Gastrocnemius medialis (tissue), 4 donors: ENCODE measurements at regions not wholly inside any gene's neighbourhood (a gene's known extent, or its start where the extent isn't known, plus 50 kb on each side); places are given as distances from the start of the nearest gene placed in this dataset.

Experiments
- CTCF ChIP-seq, 5 experiments: fragments of 450-650 bp in 3 of 5; fragments of 200-600 bp in 2 of 5; sonication (generic) in 2 of 5; IDR thresholded peaks in 4 of 5; conservative IDR thresholded peaks in 1 of 5; 1 replicate in 4 of 5; 2 replicates in 1 of 5; pipeline ENCODE4 v1.5.1; 2016 to 2019; ENCODE audit warnings: antibody characterized with exemption in 5 of 5, mild to moderate bottlenecking in 3 of 5, moderate library complexity in 3 of 5
- POLR2A ChIP-seq, 2 donors: fragments of 450-650 bp; IDR thresholded peaks; one replicate each; pipeline ENCODE4 v1.6.1; 2017; ENCODE audit warnings: antibody characterized with exemption in 2 of 2, mild to moderate bottlenecking in 2 of 2, moderate library complexity in 2 of 2

GRCh38 chr2:117614296-117614695 lies 200.2 kb upstream of the DDX18 start:
- TF ChIP-seq CTCF (IDR thresholded peaks at IDR 0.05 in 4 of 5, conservative IDR thresholded peaks at IDR 0.05 in 1 of 5): no peak
- no peak for TF ChIP-seq POLR2A (IDR thresholded peaks at IDR 0.05)
